Activated T-helper 1 cell treated with Interleukin-2 at 50 U/mL for 16 hours (primary cell): ENCODE measurements at regions not wholly inside any gene's neighbourhood (a gene's known extent, or its start where the extent isn't known, plus 50 kb on each side); places are given as distances from the start of the nearest gene placed in this dataset.

Source experiments
- DNase-seq: peaks from one replicate; pipeline ENCODE4 v3.0.0-alpha.2; 2020; ENCODE audit warnings: low read depth

GRCh38 chrX:4243759-4244158 is 530.3 kb upstream of the PRKX start:
- DNase-seq, result no peak

- no peak for DNase-seq
These were observed 527.2 kb upstream of the PRKX start for GRCh38 chrX:4240541-4241194.

GRCh38 chrX:4239650-4240540 is 526.4 kb upstream of the PRKX start:
- no peak for DNase-seq

GRCh38 chrX:4238916-4239315 is 525.5 kb upstream of the PRKX start:
- DNase-seq, result no peak

DNA sequence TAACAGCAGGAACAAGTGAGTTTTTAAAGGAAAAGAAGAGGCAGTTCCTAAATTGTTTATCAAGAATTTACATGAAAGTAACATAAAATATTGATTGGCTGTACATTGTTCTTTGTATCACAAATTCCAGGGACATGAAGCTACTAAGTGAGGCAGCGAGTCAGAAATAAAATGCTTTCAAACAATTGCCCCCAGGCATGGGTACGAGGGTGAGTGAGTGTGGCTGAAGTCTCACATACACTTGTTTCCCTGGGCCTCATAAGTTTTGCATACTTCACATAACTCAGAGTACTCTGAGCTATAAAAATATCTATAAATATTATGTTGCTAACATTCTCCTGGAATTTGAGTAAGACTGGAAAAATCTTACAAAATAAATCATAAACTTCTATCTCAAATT is 511.6 kb upstream of the PRKX start:
- no peak for DNase-seq

- no peak for DNase-seq
These were observed 493.5 kb upstream of the PRKX start for GRCh38 chrX:4206941-4207340.

DNA sequence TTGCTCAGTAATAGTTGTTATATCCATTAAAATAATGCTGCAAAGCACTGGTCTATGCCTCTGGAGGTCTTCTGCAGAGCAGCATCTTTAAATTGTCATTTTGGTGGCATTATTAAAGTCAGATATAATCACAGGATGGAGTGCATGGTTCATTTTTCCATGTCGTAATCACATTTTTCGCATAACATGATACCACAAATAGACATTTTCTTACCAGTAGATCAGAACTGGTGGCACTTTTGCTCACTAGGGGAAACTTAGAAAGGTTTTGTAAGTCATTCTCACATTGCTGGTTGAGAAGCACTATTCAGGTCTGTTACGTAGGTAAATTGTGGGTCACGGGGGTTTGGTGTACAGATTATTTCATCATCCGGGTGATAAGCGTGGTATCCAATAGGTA is 484.5 kb upstream of the PRKX start:
- no peak for DNase-seq

DNA sequence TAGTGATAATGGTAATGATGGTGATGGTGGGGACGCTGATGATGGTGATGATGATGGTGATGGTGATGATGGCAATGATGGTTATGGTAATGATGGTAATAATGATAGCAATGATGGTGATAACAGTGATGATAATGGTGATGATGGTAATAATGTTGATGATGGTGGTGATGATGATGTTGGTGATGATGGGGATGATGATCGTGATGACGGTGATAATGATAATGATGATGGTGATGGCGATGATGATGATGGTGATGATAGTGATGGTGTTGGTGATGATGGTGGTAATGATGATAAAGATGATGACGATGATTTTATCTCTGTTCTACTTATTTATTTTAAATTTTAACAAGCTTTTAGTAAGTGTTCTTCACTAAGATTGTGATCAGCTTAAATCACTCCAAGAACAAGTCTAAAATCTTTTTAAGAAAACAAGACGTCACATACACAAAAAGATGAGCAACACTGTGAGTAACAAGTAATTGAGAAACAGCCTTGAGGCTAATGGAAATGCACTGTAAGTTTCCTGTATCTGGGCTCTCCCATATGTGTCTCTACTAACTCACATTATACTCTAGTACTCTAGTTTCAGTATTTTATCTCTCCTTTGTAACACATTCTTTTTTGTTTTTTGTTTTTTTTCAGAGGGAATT is 480.2 kb upstream of the PRKX start:
- no peak for DNase-seq

- no peak for DNase-seq
These were observed 472.9 kb upstream of the PRKX start for GRCh38 chrX:4186331-4186730.

DNA sequence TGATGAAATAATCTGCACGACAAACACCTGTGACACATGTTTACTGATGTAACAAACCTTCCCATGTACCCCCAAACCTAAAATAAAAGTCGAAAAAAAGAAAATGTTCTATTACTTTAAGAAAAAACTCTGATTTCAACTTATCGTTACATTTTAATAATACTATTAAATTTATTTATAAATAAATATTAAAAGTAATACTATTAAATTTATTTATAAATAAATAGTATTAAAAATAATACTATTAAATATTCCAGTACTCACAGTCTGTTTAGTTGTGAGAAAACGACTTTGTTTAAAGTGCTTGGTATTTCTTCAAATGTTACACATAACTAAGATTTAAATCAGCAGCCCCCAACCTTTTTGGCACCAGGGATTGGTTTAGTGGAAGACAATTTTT is 471.6 kb upstream of the PRKX start:
- no peak for DNase-seq

DNA sequence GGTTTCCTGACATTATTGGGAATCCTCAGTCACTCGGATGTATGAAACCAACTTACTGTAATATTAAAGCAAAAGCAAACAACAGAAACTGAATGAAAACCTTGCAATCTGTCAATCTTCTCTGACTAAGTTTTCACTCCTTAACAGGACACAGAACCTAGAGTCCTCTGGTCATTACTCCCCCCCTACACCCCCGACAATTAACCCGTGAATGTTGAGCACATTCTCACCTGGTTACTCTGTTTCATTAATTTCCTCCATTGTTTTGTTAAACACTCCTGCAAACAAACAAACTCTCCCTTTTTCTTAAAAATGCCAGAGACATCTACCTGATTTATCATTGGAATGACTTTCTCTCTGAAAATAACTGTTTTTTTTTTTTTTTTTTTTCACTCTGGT is 469.0 kb upstream of the PRKX start:
- DNase-seq, result no peak

GRCh38 chrX:4181782-4182407 is 468.4 kb upstream of the PRKX start:
- DNase-seq, result no peak

DNA sequence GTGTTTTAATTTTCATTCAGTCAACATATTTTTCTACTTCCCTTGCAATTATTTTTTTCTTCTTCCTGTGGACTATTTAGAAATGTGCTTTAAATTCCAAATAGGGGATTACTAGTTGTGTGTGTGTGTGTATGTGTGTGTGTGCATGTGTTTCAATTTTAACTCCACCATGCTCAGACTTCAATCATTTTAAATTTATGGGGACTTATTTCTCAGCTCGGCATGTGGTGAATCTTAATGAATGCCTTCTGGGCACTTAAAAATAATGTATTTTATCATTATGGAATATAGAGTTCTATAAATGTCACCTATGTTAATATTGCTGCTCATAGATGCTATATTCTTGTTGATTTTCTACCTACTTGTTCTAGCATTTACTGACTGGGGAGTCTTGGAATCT is 465.6 kb upstream of the PRKX start:
- DNase-seq, result no peak

- no peak for DNase-seq
These were observed 461.8 kb upstream of the PRKX start for GRCh38 chrX:4175221-4175620.

DNA sequence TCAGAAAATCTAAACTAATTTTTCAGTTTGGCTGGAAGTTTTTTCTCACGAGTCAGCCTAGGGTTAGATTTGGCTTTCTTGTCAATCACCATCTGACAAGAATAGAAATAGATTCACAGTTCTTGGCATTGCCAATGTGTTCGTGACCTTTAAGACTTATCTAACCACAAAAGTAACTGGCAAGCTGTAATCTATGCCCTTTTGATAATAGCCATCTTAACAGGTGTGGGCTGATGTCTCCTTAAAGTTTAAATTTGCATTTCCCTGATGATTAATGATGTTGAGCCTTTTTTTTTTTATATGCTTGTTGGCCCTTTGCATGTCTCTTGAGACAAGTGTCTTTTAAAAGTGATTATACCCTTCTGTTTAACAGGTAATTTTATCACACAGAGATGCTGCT is 460.3 kb upstream of the PRKX start:
- DNase-seq, result no peak

DNA sequence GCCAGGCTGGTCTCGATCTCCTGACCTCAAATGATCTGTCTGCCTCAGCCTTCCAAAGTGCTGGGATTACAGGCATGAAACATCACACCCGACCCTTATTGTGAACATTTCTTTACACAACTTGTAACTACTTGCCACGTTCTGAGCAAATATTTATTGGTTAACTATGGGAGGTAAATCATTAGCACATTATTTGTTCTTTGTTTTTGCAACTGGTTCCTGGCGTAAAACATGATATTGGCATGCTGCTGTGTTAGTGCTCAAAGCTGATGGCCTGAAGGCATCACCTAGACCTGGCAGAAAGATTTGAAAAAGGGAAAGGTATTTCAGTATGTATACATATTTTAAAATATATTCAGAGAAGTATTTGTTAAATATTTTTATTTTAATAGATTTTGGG is 438.3 kb upstream of the PRKX start:
- no peak for DNase-seq

GRCh38 chrX:4150259-4150658 is 436.8 kb upstream of the PRKX start:
- DNase-seq, result no peak

- DNase-seq, result no peak
These were observed 416.2 kb upstream of the PRKX start for GRCh38 chrX:4129626-4130025.

- DNase-seq, result no peak
These were observed 405.4 kb upstream of the PRKX start for GRCh38 chrX:4118666-4119530.

DNA sequence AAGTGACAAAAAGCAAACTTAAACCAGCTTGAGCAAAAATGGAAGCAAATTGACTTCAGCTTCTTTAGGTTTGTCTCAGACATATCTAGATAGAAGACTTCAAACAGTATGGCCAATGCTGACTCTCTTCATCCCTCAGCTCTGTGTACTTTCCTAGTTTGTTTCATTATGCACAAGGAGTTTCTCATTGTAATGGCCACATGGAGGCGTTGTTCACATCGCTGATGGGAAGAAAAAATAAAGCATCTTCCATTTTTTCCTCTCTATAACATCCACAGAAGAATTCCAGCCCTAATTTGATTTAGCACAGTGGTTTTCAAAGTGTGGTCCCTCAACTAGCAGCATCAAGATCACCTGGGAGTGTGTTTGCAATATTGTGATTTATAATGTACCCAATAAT is 397.5 kb upstream of the PRKX start:
- DNase-seq, result no peak

- DNase-seq, result no peak
These were observed 381.5 kb upstream of the PRKX start for GRCh38 chrX:4094926-4095325.
